NCI-H146 treated with DMSO at 0.1 percent for 48 hours (cell line): ENCODE measurements at regions not wholly inside any gene's neighbourhood (a gene's known extent, or its start where the extent isn't known, plus 50 kb on each side); places are given as distances from the start of the nearest gene placed in this dataset.

Source experiments
- DNase-seq: peaks from one replicate; lab custom pipeline; 2025; ENCODE audit not compliant: unreplicated experiment; lab: John Stamatoyannopoulos, UW

GRCh38 chr12:84689638-84690037, 223.0 kb downstream of the SLC6A15 start:
- peak; percentile 60 for DNase-seq

- no peak for DNase-seq
Observed at GRCh38 chr12:84685379-84685778, 227.2 kb downstream of the SLC6A15 start.

GRCh38 chr12:84676787-84677186, 235.8 kb downstream of the SLC6A15 start:
- no peak for DNase-seq

- no peak for DNase-seq
Observed at GRCh38 chr12:84661786-84662185, 250.8 kb downstream of the SLC6A15 start.

- no peak for DNase-seq
Observed at GRCh38 chr12:84660139-84660538, 252.5 kb downstream of the SLC6A15 start.

- DNase-seq: no peak
Observed at GRCh38 chr12:84658877-84659276, 253.7 kb downstream of the SLC6A15 start.

GRCh38 chr12:84656705-84657104, 255.9 kb downstream of the SLC6A15 start:
- DNase-seq: no peak

- no peak for DNase-seq
Observed at GRCh38 chr12:84653482-84653881, 259.1 kb downstream of the SLC6A15 start.

- DNase-seq: no peak
Observed at GRCh38 chr12:84648425-84648824, 264.2 kb downstream of the SLC6A15 start.

GRCh38 chr12:84644908-84645307, 267.7 kb downstream of the SLC6A15 start:
- no peak for DNase-seq

- DNase-seq: no peak
Observed at GRCh38 chr12:84643993-84644392, 268.6 kb downstream of the SLC6A15 start.

- peak; percentile 87 for DNase-seq
Observed at GRCh38 chr12:84641940-84642545, 270.6 kb downstream of the SLC6A15 start.

- no peak for DNase-seq
Observed at GRCh38 chr12:84638811-84639368, 273.7 kb downstream of the SLC6A15 start.

GRCh38 chr12:84637926-84638325, 274.7 kb downstream of the SLC6A15 start:
- DNase-seq: peak; percentile 27

- DNase-seq: no peak
Observed at GRCh38 chr12:84636801-84637290, 275.8 kb downstream of the SLC6A15 start.

- no peak for DNase-seq
Observed at GRCh38 chr12:84634526-84634925, 278.1 kb downstream of the SLC6A15 start.

- DNase-seq: no peak
Observed at GRCh38 chr12:84632556-84632955, 280.0 kb downstream of the SLC6A15 start.

GRCh38 chr12:84631020-84631419, 281.6 kb downstream of the SLC6A15 start:
- no peak for DNase-seq

- DNase-seq: no peak
Observed at GRCh38 chr12:84627593-84627992, 285.0 kb downstream of the SLC6A15 start.

- DNase-seq: peak; percentile 91
Observed at GRCh38 chr12:84624601-84625000, 288.0 kb downstream of the SLC6A15 start.

GRCh38 chr12:84619053-84619571, 293.5 kb downstream of the SLC6A15 start:
- no peak for DNase-seq

GRCh38 chr12:84607170-84607819, 305.3 kb downstream of the SLC6A15 start:
- no peak for DNase-seq
